ENCODE measurements at regions not wholly inside any gene's neighbourhood (a gene's known extent, or its start where the extent isn't known, plus 50 kb on each side); places are given as distances from the start of the nearest gene placed in this dataset.

GRCh38 chr6:22141241-22141745 lies 155.5 kb downstream of the PRL start:
- H3K9me3 ChIP-seq = no peaks in the 10 kb centered on the region
- no peaks in the 10 kb centered on the region for H3K36me3 ChIP-seq
- TF ChIP-seq CTCF (IDR thresholded peaks at IDR 0.05) = no peak
- H3K27ac ChIP-seq = peak overlapping the region in 1 of 4 donors; percentile 19
- FAIRE-seq = no peak
- 6 to 10% methylated on average over 5 of the region's 5 CpGs for WGBS, 2 donors
- intact Hi-C loops (cut with DNase I) = no loop called here
- H3K4me1 ChIP-seq = peaks cover 2 to 8% (median 7%) of the 10 kb centered on the region in 3 donors
- H3K4me3 ChIP-seq = no peak overlapping the region
- H3K27me3 ChIP-seq = no peaks in the 10 kb centered on the region
- ATAC-seq = peak; percentile 73 to 86 (median 84)
- peak in 3 of 6 donors; percentile 19 to 35 (median 31) for DNase-seq

- no peak for ATAC-seq
- H3K27me3 ChIP-seq = no peaks in the 10 kb centered on the region
- no peaks in the 10 kb centered on the region for H3K36me3 ChIP-seq
- no peak for DNase-seq
- no peak for FAIRE-seq
- H3K4me1 ChIP-seq = peaks cover 2 to 8% (median 7%) of the 10 kb centered on the region in 3 donors
- H3K9me3 ChIP-seq = no peaks in the 10 kb centered on the region
- no peak for TF ChIP-seq CTCF (IDR thresholded peaks at IDR 0.05)
- no peak overlapping the region for H3K27ac ChIP-seq
- H3K4me3 ChIP-seq = no peak overlapping the region
- intact Hi-C loops (cut with DNase I) = no loop called here
- 72 to 73% methylated on average over 7 of the region's 7 CpGs for WGBS, 2 donors
Measured at GRCh38 chr6:22142856-22143255, 154.0 kb downstream of the PRL start.

GRCh38 chr6:22145376-22145775 lies 151.5 kb downstream of the PRL start:
- H3K4me1 ChIP-seq = peaks cover 7 to 8% (median 8%) of the 10 kb centered on the region in 3 donors
- H3K4me3 ChIP-seq = no peak overlapping the region
- no peaks in the 10 kb centered on the region for H3K36me3 ChIP-seq
- DNase-seq (no peak), FAIRE-seq (no peak), ATAC-seq (no peak)
- H3K27me3 ChIP-seq = no peaks in the 10 kb centered on the region
- no peak overlapping the region for H3K27ac ChIP-seq
- WGBS, 2 donors = 89% methylated on average over 3 of the region's 3 CpGs
- intact Hi-C loops (cut with DNase I) = no loop called here
- no peak for TF ChIP-seq CTCF (IDR thresholded peaks at IDR 0.05)
- H3K9me3 ChIP-seq = no peaks in the 10 kb centered on the region

- H3K4me3 ChIP-seq = no peak overlapping the region
Measured at GRCh38 chr6:22145823-22146677, 150.8 kb downstream of the PRL start.

More at GRCh38 chr6:22145823-22146677, 150.8 kb downstream of the PRL start:
- FAIRE-seq (no peak), ATAC-seq (peak in 1 of 4 donors; percentile 7), DNase-seq (no peak)
- 80 to 83% methylated on average over 15 of the region's 15 CpGs for WGBS, 2 donors
- intact Hi-C loops (cut with DNase I) = no loop called here
- no peak for TF ChIP-seq CTCF (IDR thresholded peaks at IDR 0.05)
- Histone ChIP-seq H3K4me1 (peaks cover 5 to 8% (median 6%) of the 10 kb centered on the region in 3 donors), H3K9me3 (no peaks in the 10 kb centered on the region), H3K36me3 (no peaks in the 10 kb centered on the region), H3K27me3 (no peaks in the 10 kb centered on the region), H3K27ac (no peak overlapping the region)
